Stomach (tissue), 4 donors: ENCODE measurements at regions not wholly inside any gene's neighbourhood (a gene's known extent, or its start where the extent isn't known, plus 50 kb on each side); places are given as distances from the start of the nearest gene placed in this dataset.

ENCODE experiments used
- POLR2A ChIP-seq, 4 donors: fragments of 450-650 bp; IDR thresholded peaks; one replicate each; pipeline ENCODE4 v1.6.1; 2016; ENCODE audit warnings: antibody characterized with exemption in 4 of 4, control low read depth in 2 of 4, mild to moderate bottlenecking in 1 of 4, moderate library complexity in 1 of 4
- POLR2AphosphoS5 ChIP-seq, 3 donors: sonication (generic); formaldehyde crosslinking; IDR thresholded peaks; one replicate each; pipeline ENCODE4 v1.6.1; 2016; ENCODE audit warnings: antibody characterized with exemption in 3 of 3
- TF ChIP-seq, protein P1 (sequence below), 7 experiments: fragments of 450-650 bp in 4 of 7; fragments of 200-600 bp in 3 of 7; sonication (generic) in 3 of 7; IDR thresholded peaks; one replicate each; pipeline ENCODE4 v1.5.1; 2016 to 2019; ENCODE audit warnings: antibody characterized with exemption in 7 of 7, control low read depth in 2 of 7, mild to moderate bottlenecking in 1 of 7

DNA sequence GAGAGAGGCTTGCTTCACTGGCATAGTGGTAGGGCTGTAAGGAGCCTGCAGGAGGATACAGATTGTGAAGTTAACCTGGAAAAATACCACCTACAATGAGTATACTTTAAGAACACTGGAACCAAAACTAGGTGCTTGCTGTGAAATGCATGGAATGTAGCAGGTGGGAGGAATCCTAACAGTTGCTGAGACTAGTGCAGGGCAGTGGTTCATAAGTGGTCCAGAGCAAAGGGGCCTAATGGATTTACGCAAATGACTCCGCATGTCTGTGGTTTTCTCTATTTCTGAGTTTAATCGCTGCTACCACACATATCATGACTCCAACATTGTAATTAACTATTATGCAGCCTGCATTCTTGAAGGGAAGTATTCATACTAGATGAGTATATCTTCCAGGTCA lies 218.4 kb downstream of the CHRM2 start:
- TF ChIP-seq, protein P1, sequence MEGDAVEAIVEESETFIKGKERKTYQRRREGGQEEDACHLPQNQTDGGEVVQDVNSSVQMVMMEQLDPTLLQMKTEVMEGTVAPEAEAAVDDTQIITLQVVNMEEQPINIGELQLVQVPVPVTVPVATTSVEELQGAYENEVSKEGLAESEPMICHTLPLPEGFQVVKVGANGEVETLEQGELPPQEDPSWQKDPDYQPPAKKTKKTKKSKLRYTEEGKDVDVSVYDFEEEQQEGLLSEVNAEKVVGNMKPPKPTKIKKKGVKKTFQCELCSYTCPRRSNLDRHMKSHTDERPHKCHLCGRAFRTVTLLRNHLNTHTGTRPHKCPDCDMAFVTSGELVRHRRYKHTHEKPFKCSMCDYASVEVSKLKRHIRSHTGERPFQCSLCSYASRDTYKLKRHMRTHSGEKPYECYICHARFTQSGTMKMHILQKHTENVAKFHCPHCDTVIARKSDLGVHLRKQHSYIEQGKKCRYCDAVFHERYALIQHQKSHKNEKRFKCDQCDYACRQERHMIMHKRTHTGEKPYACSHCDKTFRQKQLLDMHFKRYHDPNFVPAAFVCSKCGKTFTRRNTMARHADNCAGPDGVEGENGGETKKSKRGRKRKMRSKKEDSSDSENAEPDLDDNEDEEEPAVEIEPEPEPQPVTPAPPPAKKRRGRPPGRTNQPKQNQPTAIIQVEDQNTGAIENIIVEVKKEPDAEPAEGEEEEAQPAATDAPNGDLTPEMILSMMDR (IDR thresholded peaks at IDR 0.05), result no peak
- TF ChIP-seq POLR2AphosphoS5 (IDR thresholded peaks at IDR 0.05), result no peak
- no peak for TF ChIP-seq POLR2A (IDR thresholded peaks at IDR 0.05)
